ENCODE measurements at regions not wholly inside any gene's neighbourhood (a gene's known extent, or its start where the extent isn't known, plus 50 kb on each side); places are given as distances from the start of the nearest gene placed in this dataset.

GRCh38 chr7:64469673-64470072, 93.2 kb downstream of the ZNF680 start:
- TF ChIP-seq CTCF (IDR thresholded peaks at IDR 0.05) (no peak), POLR2A (IDR thresholded peaks at IDR 0.05) (no peak), POLR2AphosphoS5 (IDR thresholded peaks at IDR 0.05) (no peak)
